K562 (cell line): ENCODE measurements at regions not wholly inside any gene's neighbourhood (a gene's known extent, or its start where the extent isn't known, plus 50 kb on each side); places are given as distances from the start of the nearest gene placed in this dataset.

Experiments
- ATAC-seq: fragments of 200-7000 bp; cut with Tn5 transposase; 3 replicates; pipeline ENCODE4 v1.9.1; 2020; ENCODE audit warnings: moderate library complexity
- BruUV-seq: library from RNA; stranded (reverse); fragments of 400-500 nt; replicated peaks from 2 replicates; lab custom pipeline; 2021; lab: Mats Ljungman, UMichigan
- CTCF ChIA-PET: fragments of 300-600 bp; formaldehyde crosslinking; extraction: SDS; loops from one replicate; lab custom pipeline; 2021; ENCODE audit warnings: low intra/inter-chr PET ratio; lab: Yijun Ruan, JAX
- POLR2A ChIA-PET: fragments of 300-600, 350-650 bp; sonication (Branson Sonifier 250); formaldehyde crosslinking; extraction: SDS; loops from one replicate; lab custom pipeline; 2021; ENCODE audit warnings: antibody characterized with exemption, inconsistent platforms; lab: Yijun Ruan, JAX
- DNase-seq, 4 experiments: peaks; one replicate each; pipeline versions ENCODE4 v3.0.0 to v3.0.0-alpha.2; 2011 to 2018; ENCODE audit warnings: low spot score in 3 of 4, mixed read lengths in 3 of 4; ENCODE audit errors: extremely low read depth in 1 of 4
- FAIRE-seq: peaks from 2 replicates; lab custom pipeline; 2011; peaks lifted over from hg19 to GRCh38; lab: Jason Lieb, UNC
- H2AFZ ChIP-seq: 2 replicates; pipeline ENCODE4 v1.6.0; 2011; ENCODE audit warnings: low read depth, low read length, control low read depth, inconsistent platforms
- H3K27ac ChIP-seq: fragments of 200-600 bp; 3 replicates; pipeline ENCODE4 v1.8.0; 2011; ENCODE audit warnings: low read depth, mild to moderate bottlenecking, control low read depth, inconsistent platforms, low read length, moderate library complexity, mixed read lengths; ENCODE audit errors: extremely low read depth
- H3K27me3 ChIP-seq, 2 experiments: fragments of 300-600 bp in 1 of 2; 2 replicates in 1 of 2; 3 replicates in 1 of 2; pipeline versions ENCODE4 v1.6.0 to v1.8.0; 2011; ENCODE audit warnings: inconsistent platforms in 2 of 2, low read length in 2 of 2, mild to moderate bottlenecking in 1 of 2, mixed read lengths in 1 of 2, moderate library complexity in 1 of 2; ENCODE audit not compliant: control insufficient read depth in 2 of 2, insufficient read depth in 2 of 2
- H3K36me3 ChIP-seq: fragments of 300-600 bp; 3 replicates; pipeline ENCODE4 v1.8.0; 2011; ENCODE audit warnings: mild to moderate bottlenecking, low read length, inconsistent platforms; ENCODE audit not compliant: control insufficient read depth, insufficient read depth
- H3K4me1 ChIP-seq, 2 experiments: fragments of 200-600 bp in 1 of 2; replicated peaks in 1 of 2; 2 replicates in 1 of 2; 3 replicates in 1 of 2; pipeline versions ENCODE4 v1.5.1 to v1.8.0; 2011; ENCODE audit warnings: inconsistent platforms in 2 of 2, low read length in 2 of 2, mild to moderate bottlenecking in 1 of 2, mixed read lengths in 1 of 2, moderate library complexity in 1 of 2; ENCODE audit not compliant: control insufficient read depth in 2 of 2, insufficient read depth in 2 of 2
- H3K4me2 ChIP-seq: 2 replicates; pipeline ENCODE4 v1.6.1; 2011; ENCODE audit warnings: low read length, control low read depth, inconsistent platforms, mixed read lengths; ENCODE audit not compliant: insufficient read depth
- H3K4me3 ChIP-seq: fragments of 200-600 bp; sonication (generic), shearing (Covaris generic); 2 replicates; pipeline ENCODE4 v1.5.1; 2016; ENCODE audit warnings: control low read depth, inconsistent platforms
- H3K79me2 ChIP-seq: fragments of 200-600 bp; 3 replicates; pipeline ENCODE4 v1.8.0; 2011; ENCODE audit warnings: low read length, inconsistent platforms; ENCODE audit not compliant: control insufficient read depth, insufficient read depth
- H3K9ac ChIP-seq, 2 experiments: 2 replicates each; pipeline versions ENCODE4 v1.6.0 to v1.6.1; 2011; ENCODE audit warnings: low read depth in 2 of 2, low read length in 2 of 2, control low read depth in 1 of 2, inconsistent platforms in 1 of 2, mild to moderate bottlenecking in 1 of 2, mixed read lengths in 1 of 2; ENCODE audit not compliant: insufficient read depth in 1 of 2
- H3K9me1 ChIP-seq: one replicate; pipeline ENCODE4 v1.6.0; 2011; ENCODE audit warnings: inconsistent platforms, mild to moderate bottlenecking, low read length, moderate library complexity; ENCODE audit not compliant: control insufficient read depth, insufficient read depth
- H3K9me3 ChIP-seq: replicated peaks from 2 replicates; pipeline ENCODE4 v1.5.1; 2011; ENCODE audit warnings: low read depth, low read length, inconsistent platforms; ENCODE audit not compliant: control insufficient read depth, insufficient read depth
- H4K20me1 ChIP-seq: replicated peaks from 2 replicates; pipeline ENCODE4 v1.6.1; 2011; ENCODE audit warnings: low read length, inconsistent platforms, mixed read lengths; ENCODE audit not compliant: control insufficient read depth, insufficient read depth
- CHD2 ChIP-seq: IDR thresholded peaks from 2 replicates; pipeline ENCODE4 v1.6.1; 2011; ENCODE audit warnings: low read depth, low read length
- NFIC ChIP-seq: fragments of 450-650 bp; IDR thresholded peaks from 2 replicates; pipeline ENCODE4 v1.6.1; 2017; ENCODE audit warnings: mild to moderate bottlenecking, inconsistent platforms
- TRIM24 ChIP-seq, 2 experiments: fragments of 450-650 bp; IDR thresholded peaks; 2 replicates each; pipeline ENCODE4 v1.6.1; 2016
- ZBTB8A ChIP-seq: fragments of 450-650 bp; IDR thresholded peaks from 2 replicates; pipeline ENCODE4 v1.6.1; 2018; ENCODE audit warnings: mild to moderate bottlenecking, moderate library complexity; ENCODE audit not compliant: partially characterized antibody
- ZKSCAN3 ChIP-seq: fragments of 250-450 bp; sonication (Bioruptor Pico); IDR thresholded peaks from 2 replicates; pipeline ENCODE4 v1.4.0; 2020
- WGBS: fragments of 100-300 bp; shearing (Covaris generic); methylation state at CpG from one replicate; pipeline ENCODE4 v1.1.6; 2016; ENCODE audit warnings: low coverage, mixed read lengths; ENCODE audit not compliant: insufficient coverage; ENCODE audit errors: missing lambda C conversion rate; 5-methylcytosine and 5-hydroxymethylcytosine counted together
- in situ Hi-C: fragments of 300-500 bp; cut with MboI; formaldehyde crosslinking; loops from 4 replicates; pipeline ENCODE4 v1.15.0; 2018; ENCODE audit warnings: inconsistent platforms, mixed read lengths
- intact Hi-C: fragments of 100-400 bp; cut with micrococcal nuclease; formaldehyde crosslinking; loops from 2 replicates; pipeline ENCODE4 v1.14.2; 2022
- TF ChIP-seq, protein P1 (sequence below): sonication (generic); formaldehyde crosslinking; IDR thresholded peaks from 2 replicates; pipeline ENCODE4 v1.8.0; 2023; ENCODE audit warnings: mild to moderate bottlenecking, missing genetic modification reagents

DNA sequence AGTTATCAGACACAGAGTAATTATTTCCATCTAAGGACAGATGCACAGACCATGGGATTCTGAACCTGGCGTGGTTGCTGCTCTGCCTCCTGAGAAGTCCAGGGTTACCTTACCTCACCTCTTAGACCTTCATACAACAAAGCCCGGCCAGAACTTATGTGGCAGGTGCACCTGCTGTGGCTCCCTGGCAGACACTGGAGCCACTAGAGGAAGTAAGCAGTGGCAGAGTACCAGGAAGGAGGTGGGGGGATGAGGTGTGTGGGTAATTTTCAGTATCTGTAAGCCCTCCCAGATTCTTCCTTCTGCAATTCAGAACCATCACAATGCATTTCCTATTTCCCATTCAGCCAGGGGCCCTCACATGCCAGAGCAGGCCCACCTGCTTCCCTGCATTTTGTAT is 106.1 kb upstream of the DOCK9 start (continued):
- TF ChIP-seq, protein P1, sequence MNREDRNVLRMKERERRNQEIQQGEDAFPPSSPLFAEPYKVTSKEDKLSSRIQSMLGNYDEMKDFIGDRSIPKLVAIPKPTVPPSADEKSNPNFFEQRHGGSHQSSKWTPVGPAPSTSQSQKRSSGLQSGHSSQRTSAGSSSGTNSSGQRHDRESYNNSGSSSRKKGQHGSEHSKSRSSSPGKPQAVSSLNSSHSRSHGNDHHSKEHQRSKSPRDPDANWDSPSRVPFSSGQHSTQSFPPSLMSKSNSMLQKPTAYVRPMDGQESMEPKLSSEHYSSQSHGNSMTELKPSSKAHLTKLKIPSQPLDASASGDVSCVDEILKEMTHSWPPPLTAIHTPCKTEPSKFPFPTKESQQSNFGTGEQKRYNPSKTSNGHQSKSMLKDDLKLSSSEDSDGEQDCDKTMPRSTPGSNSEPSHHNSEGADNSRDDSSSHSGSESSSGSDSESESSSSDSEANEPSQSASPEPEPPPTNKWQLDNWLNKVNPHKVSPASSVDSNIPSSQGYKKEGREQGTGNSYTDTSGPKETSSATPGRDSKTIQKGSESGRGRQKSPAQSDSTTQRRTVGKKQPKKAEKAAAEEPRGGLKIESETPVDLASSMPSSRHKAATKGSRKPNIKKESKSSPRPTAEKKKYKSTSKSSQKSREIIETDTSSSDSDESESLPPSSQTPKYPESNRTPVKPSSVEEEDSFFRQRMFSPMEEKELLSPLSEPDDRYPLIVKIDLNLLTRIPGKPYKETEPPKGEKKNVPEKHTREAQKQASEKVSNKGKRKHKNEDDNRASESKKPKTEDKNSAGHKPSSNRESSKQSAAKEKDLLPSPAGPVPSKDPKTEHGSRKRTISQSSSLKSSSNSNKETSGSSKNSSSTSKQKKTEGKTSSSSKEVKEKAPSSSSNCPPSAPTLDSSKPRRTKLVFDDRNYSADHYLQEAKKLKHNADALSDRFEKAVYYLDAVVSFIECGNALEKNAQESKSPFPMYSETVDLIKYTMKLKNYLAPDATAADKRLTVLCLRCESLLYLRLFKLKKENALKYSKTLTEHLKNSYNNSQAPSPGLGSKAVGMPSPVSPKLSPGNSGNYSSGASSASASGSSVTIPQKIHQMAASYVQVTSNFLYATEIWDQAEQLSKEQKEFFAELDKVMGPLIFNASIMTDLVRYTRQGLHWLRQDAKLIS (CRISPR knock-in tag) = no peak
- TF ChIP-seq CHD2 (no peak), ZKSCAN3 (no peak)

DNA sequence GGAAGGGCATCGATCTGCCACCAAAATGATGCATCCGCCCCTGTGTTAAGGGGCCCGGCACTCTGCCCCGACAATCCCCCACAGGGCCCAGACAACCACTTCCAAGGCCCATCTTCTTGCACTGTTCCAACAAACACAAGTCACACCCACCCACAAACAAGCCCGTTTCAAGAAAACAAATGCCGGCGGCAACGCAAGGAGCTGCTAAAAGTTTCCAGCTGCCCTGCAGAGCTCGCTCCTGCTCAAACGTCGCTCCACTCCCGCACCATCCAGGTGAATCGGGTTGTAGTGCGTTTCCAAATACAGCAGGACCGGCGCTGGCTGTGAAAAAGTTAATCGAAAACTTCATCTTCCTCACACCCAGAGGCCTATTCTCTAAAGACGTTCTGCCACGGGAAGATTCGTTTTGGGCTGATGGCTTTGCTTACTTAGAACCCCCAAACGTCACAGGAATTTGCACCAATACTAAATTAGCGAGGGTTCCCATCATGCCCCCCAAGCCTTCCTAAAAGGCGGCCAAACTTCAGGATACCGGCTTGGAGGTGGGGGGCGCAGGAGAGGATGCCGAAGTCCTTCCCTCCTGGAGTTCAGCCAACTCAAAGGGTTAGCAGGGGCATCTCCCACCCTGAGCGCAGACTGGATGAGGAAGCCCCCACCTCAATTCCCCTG is 107.4 kb upstream of the DOCK9 start:
- H3K27me3 ChIP-seq = no peaks in the 10 kb centered on the region
- no TSS peak for BruUV-seq
- H3K9me3 ChIP-seq = no peaks in the 10 kb centered on the region
- no peak overlapping the region for H3K27ac ChIP-seq
- CTCF ChIA-PET = no interaction called here
- H3K4me1 ChIP-seq = peaks cover 25% of the 10 kb centered on the region in 2 experiments; a peak in 4 of 5 replicates
- peak in 1 of 4 experiments; percentile 21 for DNase-seq
- POLR2A ChIA-PET = interaction anchor here (1.0 kb wide), 2 partner anchors 26 to 34 kb away, joined by 3 to 4 read pairs; no protein-coding TSS in a partner anchor
- peak overlapping the region; percentile 68 for H3K4me2 ChIP-seq
- intact Hi-C loops (loop anchor here (5.0 to 10.0 kb wide), 2 partner anchors 33 to 90 kb away; no protein-coding TSS in a partner anchor), in situ Hi-C loops (no loop called here)
- ATAC-seq = no peak
- H4K20me1 ChIP-seq = peaks cover 8% of the 10 kb centered on the region; the same call in 1 of the 2 replicates
- TF ChIP-seq NFIC (peak; percentile 42; the same call in 1 of the 2 replicates), ZBTB8A (no peak), TRIM24 (IDR thresholded peaks at IDR 0.05) (no peak)
- H3K9me1 ChIP-seq = no peaks in the 10 kb centered on the region
- H3K79me2 ChIP-seq = peaks cover 56% of the 10 kb centered on the region
- FAIRE-seq = no peak
- 10% methylated on average over 26 of the region's 27 CpGs for WGBS
- peak overlapping the region; percentile 17; the same call in 1 of the 2 replicates for H2AFZ ChIP-seq
- peaks cover 4% of the 10 kb centered on the region; the same call in 1 of the 3 replicates for H3K36me3 ChIP-seq
- H3K9ac ChIP-seq = peak overlapping the region; percentile 14 to 88; a peak in 3 of 4 replicates
- H3K4me3 ChIP-seq = peak overlapping the region; percentile 80
